HUES48 (cell line): ENCODE measurements at regions not wholly inside any gene's neighbourhood (a gene's known extent, or its start where the extent isn't known, plus 50 kb on each side); places are given as distances from the start of the nearest gene placed in this dataset.

Source experiments
- H3K27ac ChIP-seq: one replicate; pipeline ENCODE4 v1.7.0; 2013; ENCODE audit warnings: low read depth, low read length, inconsistent platforms
- H3K27me3 ChIP-seq: 2 replicates; pipeline ENCODE4 v1.6.1; 2013; ENCODE audit warnings: mild to moderate bottlenecking, low read length; ENCODE audit not compliant: control insufficient read depth, insufficient read depth
- H3K36me3 ChIP-seq: 2 replicates; pipeline ENCODE4 v1.6.1; 2013; ENCODE audit warnings: low read length; ENCODE audit not compliant: control insufficient read depth, insufficient read depth
- H3K4me1 ChIP-seq: 2 replicates; pipeline ENCODE4 v1.6.1; 2013; ENCODE audit warnings: mild to moderate bottlenecking, low read length; ENCODE audit not compliant: control insufficient read depth, insufficient read depth
- H3K4me3 ChIP-seq: 2 replicates; pipeline ENCODE4 v1.5.1; 2013; ENCODE audit warnings: mild to moderate bottlenecking, low read depth, low read length
- H3K9ac ChIP-seq: 2 replicates; pipeline ENCODE4 v1.6.1; 2013; ENCODE audit warnings: mild to moderate bottlenecking, low read depth, low read length, moderate library complexity
- H3K9me3 ChIP-seq: 2 replicates; pipeline ENCODE4 v1.6.1; 2013; ENCODE audit warnings: low read length; ENCODE audit not compliant: control insufficient read depth, insufficient read depth

GRCh38 chr5:103340132-103340531 is 81.6 kb downstream of the MACIR start:
- Histone ChIP-seq H3K4me3 (no peak overlapping the region), H3K36me3 (no peaks in the 10 kb centered on the region), H3K4me1 (no peaks in the 10 kb centered on the region), H3K27me3 (no peaks in the 10 kb centered on the region), H3K27ac (no peak overlapping the region), H3K9me3 (no peaks in the 10 kb centered on the region), H3K9ac (no peak overlapping the region)

- H3K36me3 ChIP-seq: no peaks in the 10 kb centered on the region
- no peak overlapping the region for H3K9ac ChIP-seq
- H3K4me3 ChIP-seq: no peak overlapping the region
- H3K27me3 ChIP-seq: no peaks in the 10 kb centered on the region
- H3K27ac ChIP-seq: no peak overlapping the region
- H3K9me3 ChIP-seq: no peaks in the 10 kb centered on the region
- H3K4me1 ChIP-seq: no peaks in the 10 kb centered on the region
Measured at GRCh38 chr5:103336941-103337340, 78.4 kb downstream of the MACIR start.

GRCh38 chr5:103333376-103333775 is 74.8 kb downstream of the MACIR start:
- Histone ChIP-seq H3K9me3 (no peaks in the 10 kb centered on the region), H3K4me1 (no peaks in the 10 kb centered on the region), H3K27me3 (no peaks in the 10 kb centered on the region), H3K27ac (no peak overlapping the region), H3K36me3 (no peaks in the 10 kb centered on the region), H3K4me3 (no peak overlapping the region), H3K9ac (no peak overlapping the region)

- H3K4me3 ChIP-seq: no peak overlapping the region
- H3K9ac ChIP-seq: no peak overlapping the region
- H3K36me3 ChIP-seq: no peaks in the 10 kb centered on the region
- no peak overlapping the region for H3K27ac ChIP-seq
- H3K9me3 ChIP-seq: no peaks in the 10 kb centered on the region
- no peaks in the 10 kb centered on the region for H3K27me3 ChIP-seq
- no peaks in the 10 kb centered on the region for H3K4me1 ChIP-seq
Measured at GRCh38 chr5:103330875-103331274, 72.3 kb downstream of the MACIR start.
